ENCODE measurements at regions not wholly inside any gene's neighbourhood (a gene's known extent, or its start where the extent isn't known, plus 50 kb on each side); places are given as distances from the start of the nearest gene placed in this dataset.

- Histone ChIP-seq H3K4me3 (no peak overlapping the region), H3K27ac (ENCODE audit: low read depth in 1 of 2, low read length in 1 of 2) (no peak overlapping the region), H3K36me3 (ENCODE audit: control insufficient read depth in 4 of 4, insufficient read depth in 4 of 4, low read length in 4 of 4) (no peaks in the 10 kb centered on the region), H3K4me1 (ENCODE audit: control insufficient read depth in 5 of 5, insufficient read depth in 5 of 5, low read length in 5 of 5) (peaks cover 0 to 8% (median 0%) of the 10 kb centered on the region in 5 donors), H3K27me3 (ENCODE audit: control insufficient read depth in 3 of 3, insufficient read depth in 3 of 3, low read length in 2 of 3) (no peaks in the 10 kb centered on the region), H3K9ac (ENCODE audit: insufficient read depth in 1 of 2, low read length in 2 of 2) (no peak overlapping the region), H3K9me3 (ENCODE audit: control insufficient read depth in 4 of 4, insufficient read depth in 3 of 4, low read length in 3 of 4) (no peaks in the 10 kb centered on the region)
- ATAC-seq (ENCODE audit: insufficient read depth, low FRiP score) (no peak), DNase-seq (no peak)
- WGBS, 2 donors, result 85 to 89% methylated on average over 2 of the region's 2 CpGs
- TF ChIP-seq, protein P1, sequence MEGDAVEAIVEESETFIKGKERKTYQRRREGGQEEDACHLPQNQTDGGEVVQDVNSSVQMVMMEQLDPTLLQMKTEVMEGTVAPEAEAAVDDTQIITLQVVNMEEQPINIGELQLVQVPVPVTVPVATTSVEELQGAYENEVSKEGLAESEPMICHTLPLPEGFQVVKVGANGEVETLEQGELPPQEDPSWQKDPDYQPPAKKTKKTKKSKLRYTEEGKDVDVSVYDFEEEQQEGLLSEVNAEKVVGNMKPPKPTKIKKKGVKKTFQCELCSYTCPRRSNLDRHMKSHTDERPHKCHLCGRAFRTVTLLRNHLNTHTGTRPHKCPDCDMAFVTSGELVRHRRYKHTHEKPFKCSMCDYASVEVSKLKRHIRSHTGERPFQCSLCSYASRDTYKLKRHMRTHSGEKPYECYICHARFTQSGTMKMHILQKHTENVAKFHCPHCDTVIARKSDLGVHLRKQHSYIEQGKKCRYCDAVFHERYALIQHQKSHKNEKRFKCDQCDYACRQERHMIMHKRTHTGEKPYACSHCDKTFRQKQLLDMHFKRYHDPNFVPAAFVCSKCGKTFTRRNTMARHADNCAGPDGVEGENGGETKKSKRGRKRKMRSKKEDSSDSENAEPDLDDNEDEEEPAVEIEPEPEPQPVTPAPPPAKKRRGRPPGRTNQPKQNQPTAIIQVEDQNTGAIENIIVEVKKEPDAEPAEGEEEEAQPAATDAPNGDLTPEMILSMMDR (IDR thresholded peaks at IDR 0.05; ENCODE audit: control extremely low read depth, extremely low read depth), result no peak
Measured at GRCh38 chr6:23704479-23705052, 421.4 kb upstream of the NRSN1 start.

GRCh38 chr6:23705697-23706096 lies 420.3 kb upstream of the NRSN1 start:
- no peak overlapping the region for H3K4me3 ChIP-seq
- H3K9ac ChIP-seq (ENCODE audit: insufficient read depth in 1 of 2, low read length in 2 of 2), result no peak overlapping the region
- TF ChIP-seq, protein P1 (IDR thresholded peaks at IDR 0.05; ENCODE audit: control extremely low read depth, extremely low read depth), result no peak
- WGBS, 2 donors, result 60 to 80% methylated on average over 2 of the region's 2 CpGs
- no peak for ATAC-seq (ENCODE audit: insufficient read depth, low FRiP score)
- no peaks in the 10 kb centered on the region for H3K9me3 ChIP-seq (ENCODE audit: control insufficient read depth in 4 of 4, insufficient read depth in 3 of 4, low read length in 3 of 4)
- H3K4me1 ChIP-seq (ENCODE audit: control insufficient read depth in 5 of 5, insufficient read depth in 5 of 5, low read length in 5 of 5), result peaks cover 0 to 8% (median 0%) of the 10 kb centered on the region in 5 donors
- H3K27ac ChIP-seq (ENCODE audit: low read depth in 1 of 2, low read length in 1 of 2), result no peak overlapping the region
- H3K36me3 ChIP-seq (ENCODE audit: control insufficient read depth in 4 of 4, insufficient read depth in 4 of 4, low read length in 4 of 4), result no peaks in the 10 kb centered on the region
- no peaks in the 10 kb centered on the region for H3K27me3 ChIP-seq (ENCODE audit: control insufficient read depth in 3 of 3, insufficient read depth in 3 of 3, low read length in 2 of 3)
- DNase-seq, result no peak

DNA sequence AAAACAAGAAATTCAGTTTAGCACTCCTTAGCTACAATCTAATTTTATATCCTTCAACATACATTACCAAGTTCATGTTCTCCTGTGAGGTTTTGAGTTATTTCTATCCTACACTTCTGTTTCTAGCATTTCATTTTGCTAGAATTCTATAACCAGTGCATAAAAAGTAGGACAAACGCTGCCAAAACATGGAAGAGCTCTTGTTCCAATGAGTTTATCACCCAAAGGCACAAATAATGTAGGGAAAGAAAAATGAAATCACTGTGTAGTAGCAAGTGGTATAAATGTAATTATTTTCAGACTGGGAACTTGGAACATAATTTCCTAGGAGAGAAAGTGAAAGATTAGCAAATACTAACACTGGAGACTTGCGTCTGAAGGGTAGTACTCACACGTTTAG lies 413.3 kb upstream of the NRSN1 start:
- WGBS, 2 donors, result 84 to 88% methylated on average over 3 of the region's 3 CpGs
- no peak for ATAC-seq (ENCODE audit: insufficient read depth, low FRiP score)
- H3K36me3 ChIP-seq (ENCODE audit: control insufficient read depth in 4 of 4, insufficient read depth in 4 of 4, low read length in 4 of 4), result no peaks in the 10 kb centered on the region
- no peak overlapping the region for H3K4me3 ChIP-seq
- no peak overlapping the region for H3K9ac ChIP-seq (ENCODE audit: insufficient read depth in 1 of 2, low read length in 2 of 2)
- peaks cover 0 to 6% (median 0%) of the 10 kb centered on the region in 5 donors for H3K4me1 ChIP-seq (ENCODE audit: control insufficient read depth in 5 of 5, insufficient read depth in 5 of 5, low read length in 5 of 5)
- no peak for DNase-seq
- H3K27me3 ChIP-seq (ENCODE audit: control insufficient read depth in 3 of 3, insufficient read depth in 3 of 3, low read length in 2 of 3), result no peaks in the 10 kb centered on the region
- TF ChIP-seq, protein P1 (IDR thresholded peaks at IDR 0.05; ENCODE audit: control extremely low read depth, extremely low read depth), result no peak
- no peak overlapping the region for H3K27ac ChIP-seq (ENCODE audit: low read depth in 1 of 2, low read length in 1 of 2)
- no peaks in the 10 kb centered on the region for H3K9me3 ChIP-seq (ENCODE audit: control insufficient read depth in 4 of 4, insufficient read depth in 3 of 4, low read length in 3 of 4)

DNA sequence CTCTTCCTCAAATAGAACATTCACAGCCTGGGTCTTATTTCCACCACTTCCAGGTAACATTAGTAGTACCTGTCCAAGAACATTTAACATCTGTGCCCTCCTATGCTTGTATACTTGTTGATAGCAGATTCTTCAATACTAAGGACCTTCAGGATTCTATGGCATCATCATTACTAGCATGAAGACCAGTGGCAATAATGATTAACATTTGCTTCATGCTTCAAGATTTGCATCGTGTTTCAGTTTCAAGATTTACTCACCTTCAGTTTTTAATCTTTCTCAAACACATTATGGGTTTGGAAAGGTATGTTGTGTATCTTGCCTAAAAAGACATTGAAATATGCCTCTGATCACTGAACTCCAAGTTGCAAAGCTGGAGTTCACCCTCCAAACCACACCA lies 412.8 kb upstream of the NRSN1 start:
- Histone ChIP-seq H3K9ac (ENCODE audit: insufficient read depth in 1 of 2, low read length in 2 of 2) (no peak overlapping the region), H3K4me1 (ENCODE audit: control insufficient read depth in 5 of 5, insufficient read depth in 5 of 5, low read length in 5 of 5) (peaks cover 0 to 6% (median 0%) of the 10 kb centered on the region in 5 donors), H3K9me3 (ENCODE audit: control insufficient read depth in 4 of 4, insufficient read depth in 3 of 4, low read length in 3 of 4) (no peaks in the 10 kb centered on the region), H3K27me3 (ENCODE audit: control insufficient read depth in 3 of 3, insufficient read depth in 3 of 3, low read length in 2 of 3) (no peaks in the 10 kb centered on the region), H3K36me3 (ENCODE audit: control insufficient read depth in 4 of 4, insufficient read depth in 4 of 4, low read length in 4 of 4) (no peaks in the 10 kb centered on the region), H3K27ac (ENCODE audit: low read depth in 1 of 2, low read length in 1 of 2) (no peak overlapping the region), H3K4me3 (no peak overlapping the region)
- DNase-seq (no peak), ATAC-seq (ENCODE audit: insufficient read depth, low FRiP score) (no peak)
- 85 to 100% methylated on average over 1 of the region's 1 CpG for WGBS, 2 donors
- TF ChIP-seq, protein P1 (IDR thresholded peaks at IDR 0.05; ENCODE audit: control extremely low read depth, extremely low read depth), result no peak

Measured in lung (tissue), 11 donors.